GM23338 (cell line): ENCODE measurements at regions not wholly inside any gene's neighbourhood (a gene's known extent, or its start where the extent isn't known, plus 50 kb on each side); places are given as distances from the start of the nearest gene placed in this dataset.

ENCODE experiments used
- ATAC-seq: fragments of 200-7000 bp; cut with Tn5 transposase; 3 replicates; pipeline ENCODE4 v1.9.1; 2020
- DNase-seq: peaks from one replicate; pipeline ENCODE4 v3.0.0-alpha.2; 2015; ENCODE audit warnings: low spot score
- H2AFZ ChIP-seq: fragments of 200-600 bp; sonication (generic); 2 replicates; pipeline ENCODE4 v1.8.0; 2016; ENCODE audit warnings: antibody characterized with exemption, mild to moderate bottlenecking, moderate library complexity
- H3F3A ChIP-seq: fragments of 200-600 bp; sonication (generic); replicated peaks from 2 replicates; pipeline ENCODE4 v1.8.0; 2017; ENCODE audit warnings: antibody characterized with exemption, mixed run types, low read depth
- H3K27ac ChIP-seq: fragments of 200-600 bp; sonication (generic); 2 replicates; pipeline ENCODE4 v1.6.1; 2016; ENCODE audit warnings: low read depth
- H3K27me3 ChIP-seq: fragments of 200-600 bp; sonication (generic); 2 replicates; pipeline ENCODE4 v1.8.0; 2016; ENCODE audit warnings: mild to moderate bottlenecking, mixed run types, moderate library complexity; ENCODE audit not compliant: insufficient read depth
- H3K36me3 ChIP-seq: fragments of 200-600 bp; sonication (generic); 2 replicates; pipeline ENCODE4 v1.8.0; 2016; ENCODE audit warnings: mild to moderate bottlenecking; ENCODE audit not compliant: insufficient read depth
- H3K4me1 ChIP-seq: fragments of 200-600 bp; sonication (generic); 2 replicates; pipeline ENCODE4 v1.8.0; 2016; ENCODE audit warnings: mild to moderate bottlenecking, moderate library complexity; ENCODE audit not compliant: insufficient read depth
- H3K4me2 ChIP-seq: fragments of 200-600 bp; sonication (generic); 2 replicates; pipeline ENCODE4 v1.7.1; 2017; ENCODE audit warnings: mixed run types
- H3K4me3 ChIP-seq: fragments of 200-600 bp; sonication (generic); 2 replicates; pipeline ENCODE4 v1.6.1; 2016; ENCODE audit warnings: mixed run types
- H3K79me2 ChIP-seq: fragments of 200-600 bp; sonication (generic); replicated peaks from 2 replicates; pipeline ENCODE4 v1.8.0; 2017; ENCODE audit warnings: mild to moderate bottlenecking; ENCODE audit not compliant: insufficient read depth
- H3K9me2 ChIP-seq: fragments of 200-600 bp; sonication (generic); 2 replicates; pipeline ENCODE4 v1.8.0; 2017; ENCODE audit not compliant: insufficient read depth
- H4K20me1 ChIP-seq: fragments of 200-600 bp; sonication (generic); replicated peaks from 2 replicates; pipeline ENCODE4 v1.8.0; 2017; ENCODE audit warnings: mild to moderate bottlenecking; ENCODE audit not compliant: insufficient read depth
- H3K27ac Mint-ChIP-seq: 2 replicates; pipeline ENCODE4 v1.8.0; 2020; ENCODE audit warnings: inconsistent platforms, mild to moderate bottlenecking, moderate library complexity, mixed read lengths
- H3K27me3 Mint-ChIP-seq: 3 replicates; pipeline ENCODE4 v1.8.0; 2022; ENCODE audit warnings: low read depth, mild to moderate bottlenecking, moderate library complexity, mixed read lengths, inconsistent platforms; ENCODE audit not compliant: insufficient read depth, poor library complexity
- H3K36me3 Mint-ChIP-seq: 3 replicates; pipeline ENCODE4 v1.8.0; 2021; ENCODE audit warnings: low read depth, mild to moderate bottlenecking, inconsistent platforms, moderate library complexity, mixed read lengths
- H3K4me1 Mint-ChIP-seq: 3 replicates; pipeline ENCODE4 v1.8.0; 2020; ENCODE audit warnings: mild to moderate bottlenecking, inconsistent platforms, mixed read lengths
- H3K4me3 Mint-ChIP-seq: 3 replicates; pipeline ENCODE4 v1.8.0; 2021; ENCODE audit warnings: moderate library complexity, mild to moderate bottlenecking, inconsistent platforms, mixed read lengths
- H3K9me3 Mint-ChIP-seq: 3 replicates; pipeline ENCODE4 v1.8.0; 2020; ENCODE audit warnings: moderate library complexity, mild to moderate bottlenecking, inconsistent platforms, mixed read lengths
- CTCF ChIP-seq, 2 experiments: fragments of 200-600 bp in 1 of 2; sonication (generic) in 1 of 2; conservative IDR thresholded peaks; 2 replicates each; pipeline versions ENCODE4 v1.5.1 to v1.6.1; 2016 to 2017; ENCODE audit warnings: antibody characterized with exemption in 2 of 2, low read depth in 2 of 2, mild to moderate bottlenecking in 2 of 2, moderate library complexity in 1 of 2
- ETS1 ChIP-seq: IDR thresholded peaks from 2 replicates; pipeline ENCODE4 v1.6.1; 2016; ENCODE audit warnings: antibody characterized with exemption
- EZH2phosphoT487 ChIP-seq: fragments of 200-600 bp; sonication (generic); IDR thresholded peaks from one replicate; pipeline ENCODE4 v1.8.1; 2018; ENCODE audit warnings: antibody characterized with exemption; ENCODE audit not compliant: unreplicated experiment
- NANOG ChIP-seq: IDR thresholded peaks from 2 replicates; pipeline ENCODE4 v1.6.1; 2016; ENCODE audit warnings: antibody characterized with exemption, borderline replicate concordance
- ZNF114 ChIP-seq: fragments of 250-450 bp; sonication (Bioruptor Pico); IDR thresholded peaks from 2 replicates; pipeline ENCODE4 v1.5.0; 2020; ENCODE audit warnings: mild to moderate bottlenecking, moderate library complexity
- ZNF462 ChIP-seq: fragments of 250-450 bp; sonication (Bioruptor Pico); IDR thresholded peaks from 2 replicates; pipeline ENCODE4 v1.5.0; 2020; ENCODE audit warnings: mild to moderate bottlenecking, moderate library complexity
- TF ChIP-seq, protein P1 (sequence below): IDR thresholded peaks from one replicate; pipeline ENCODE4 v1.6.1; 2018; ENCODE audit warnings: antibody characterized with exemption; ENCODE audit not compliant: unreplicated experiment

DNA sequence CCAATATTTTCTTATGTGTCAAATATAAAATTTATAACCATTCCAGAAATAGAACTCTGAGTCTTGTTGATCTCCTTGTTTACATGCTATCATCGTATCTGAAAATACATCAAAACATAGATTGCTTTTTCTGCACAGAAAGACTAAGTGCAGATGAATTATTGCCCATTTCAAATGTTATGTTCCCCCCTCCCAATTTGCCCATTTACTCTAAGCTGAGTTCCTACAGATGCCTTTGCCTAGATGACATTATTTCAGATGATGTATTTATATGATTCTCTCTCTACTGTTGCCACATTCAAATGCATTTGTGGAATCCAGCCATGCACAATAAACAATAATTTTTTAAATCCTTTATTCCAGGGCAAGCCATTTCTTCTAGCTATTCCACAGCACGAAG, 810.1 kb upstream of the MGAT4C start:
- Histone ChIP-seq H4K20me1 (no peaks in the 10 kb centered on the region), H3F3A (no peaks in the 10 kb centered on the region), H3K27me3 (no peaks in the 10 kb centered on the region), H3K9me2 (no peaks in the 10 kb centered on the region), H2AFZ (no peak overlapping the region), H3K79me2 (no peaks in the 10 kb centered on the region), H3K4me1 (no peaks in the 10 kb centered on the region), H3K36me3 (no peaks in the 10 kb centered on the region), H3K4me2 (no peak overlapping the region), H3K4me3 (no peak overlapping the region), H3K27ac (no peak overlapping the region)
- H3K4me1 Mint-ChIP-seq: no peaks in the 10 kb centered on the region
- no peak for DNase-seq
- no peak for ATAC-seq
- no peaks in the 10 kb centered on the region for H3K27me3 Mint-ChIP-seq
- no peak for TF ChIP-seq ETS1
- TF ChIP-seq, protein P1, sequence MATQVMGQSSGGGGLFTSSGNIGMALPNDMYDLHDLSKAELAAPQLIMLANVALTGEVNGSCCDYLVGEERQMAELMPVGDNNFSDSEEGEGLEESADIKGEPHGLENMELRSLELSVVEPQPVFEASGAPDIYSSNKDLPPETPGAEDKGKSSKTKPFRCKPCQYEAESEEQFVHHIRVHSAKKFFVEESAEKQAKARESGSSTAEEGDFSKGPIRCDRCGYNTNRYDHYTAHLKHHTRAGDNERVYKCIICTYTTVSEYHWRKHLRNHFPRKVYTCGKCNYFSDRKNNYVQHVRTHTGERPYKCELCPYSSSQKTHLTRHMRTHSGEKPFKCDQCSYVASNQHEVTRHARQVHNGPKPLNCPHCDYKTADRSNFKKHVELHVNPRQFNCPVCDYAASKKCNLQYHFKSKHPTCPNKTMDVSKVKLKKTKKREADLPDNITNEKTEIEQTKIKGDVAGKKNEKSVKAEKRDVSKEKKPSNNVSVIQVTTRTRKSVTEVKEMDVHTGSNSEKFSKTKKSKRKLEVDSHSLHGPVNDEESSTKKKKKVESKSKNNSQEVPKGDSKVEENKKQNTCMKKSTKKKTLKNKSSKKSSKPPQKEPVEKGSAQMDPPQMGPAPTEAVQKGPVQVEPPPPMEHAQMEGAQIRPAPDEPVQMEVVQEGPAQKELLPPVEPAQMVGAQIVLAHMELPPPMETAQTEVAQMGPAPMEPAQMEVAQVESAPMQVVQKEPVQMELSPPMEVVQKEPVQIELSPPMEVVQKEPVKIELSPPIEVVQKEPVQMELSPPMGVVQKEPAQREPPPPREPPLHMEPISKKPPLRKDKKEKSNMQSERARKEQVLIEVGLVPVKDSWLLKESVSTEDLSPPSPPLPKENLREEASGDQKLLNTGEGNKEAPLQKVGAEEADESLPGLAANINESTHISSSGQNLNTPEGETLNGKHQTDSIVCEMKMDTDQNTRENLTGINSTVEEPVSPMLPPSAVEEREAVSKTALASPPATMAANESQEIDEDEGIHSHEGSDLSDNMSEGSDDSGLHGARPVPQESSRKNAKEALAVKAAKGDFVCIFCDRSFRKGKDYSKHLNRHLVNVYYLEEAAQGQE: no peak
- TF ChIP-seq EZH2phosphoT487: no peak
- TF ChIP-seq CTCF (conservative IDR thresholded peaks at IDR 0.05; ENCODE audit: low read depth in 2 of 2): no peak
- no peak for TF ChIP-seq ZNF462
- no peak for TF ChIP-seq NANOG
- TF ChIP-seq ZNF114 (CRISPR knock-in tag): no peak
- H3K9me3 Mint-ChIP-seq: peaks cover 4% of the 10 kb centered on the region; the same call in 1 of the 3 replicates
- no peaks in the 10 kb centered on the region for H3K36me3 Mint-ChIP-seq
- H3K27ac Mint-ChIP-seq: no peak overlapping the region
- H3K4me3 Mint-ChIP-seq: no peak overlapping the region
